Small intestine (tissue), 7 donors: ENCODE measurements at regions not wholly inside any gene's neighbourhood (a gene's known extent, or its start where the extent isn't known, plus 50 kb on each side); places are given as distances from the start of the nearest gene placed in this dataset.
"Not testable (repeated sequence)": the region's sequence is repeated elsewhere in the genome, so short reads cannot be mapped to it uniquely, and the experiment has no call there.

Experiments
- DNase-seq, 2 donors: peaks; one replicate each; pipeline versions ENCODE4 v3.0.0 to v3.0.0-alpha.2; 2013
- FAIRE-seq: peaks from 2 replicates; lab custom pipeline; 2012; peaks lifted over from hg19 to GRCh38; lab: Jason Lieb, UNC
- H3K27ac ChIP-seq, 3 donors: one replicate each; pipeline ENCODE4 v1.5.1; 2013; ENCODE audit warnings: low read length in 2 of 3, mild to moderate bottlenecking in 2 of 3, control low read depth in 1 of 3, inconsistent platforms in 1 of 3, low read depth in 1 of 3, moderate library complexity in 1 of 3
- H3K27me3 ChIP-seq, 3 donors: one replicate each; pipeline ENCODE4 v1.6.1; 2013; ENCODE audit warnings: low read length in 3 of 3, inconsistent platforms in 1 of 3; ENCODE audit not compliant: control insufficient read depth in 3 of 3, insufficient read depth in 3 of 3
- H3K36me3 ChIP-seq, 3 donors: one replicate each; pipeline ENCODE4 v1.6.1; 2013; ENCODE audit warnings: low read length in 3 of 3, inconsistent platforms in 1 of 3, low read depth in 1 of 3, mild to moderate bottlenecking in 1 of 3, moderate library complexity in 1 of 3; ENCODE audit not compliant: control insufficient read depth in 3 of 3, insufficient read depth in 2 of 3
- H3K4me1 ChIP-seq, 3 donors: one replicate each; pipeline ENCODE4 v1.6.1; 2013; ENCODE audit warnings: low read length in 2 of 3, inconsistent platforms in 1 of 3, low read depth in 1 of 3, mild to moderate bottlenecking in 1 of 3, moderate library complexity in 1 of 3; ENCODE audit not compliant: control insufficient read depth in 3 of 3, insufficient read depth in 2 of 3
- H3K4me3 ChIP-seq, 3 donors: one replicate each; pipeline ENCODE4 v1.5.1; 2013; ENCODE audit warnings: low read length in 3 of 3, control low read depth in 1 of 3, inconsistent platforms in 1 of 3, low read depth in 1 of 3, mild to moderate bottlenecking in 1 of 3, moderate library complexity in 1 of 3
- H3K9me3 ChIP-seq, 2 donors: one replicate each; pipeline ENCODE4 v1.6.1; 2013; ENCODE audit warnings: low read depth in 1 of 2, low read length in 1 of 2; ENCODE audit not compliant: control insufficient read depth in 2 of 2, insufficient read depth in 1 of 2
- WGBS, 3 donors: extraction: QIAGEN DNeasy Blood & Tissue Kit; methylation state at CpG; one replicate each; pipeline ENCODE4 v1.1.7; 2013; 5-methylcytosine and 5-hydroxymethylcytosine counted together
- donor health status: healthy with polysubstance abuse.
- donor health status: control.
- donor health status: control.
- donor health status: Bipolar disorder and iron deficiency.
- donor health status: healthy.

- Histone ChIP-seq H3K36me3 (no peaks in the 10 kb centered on the region), H3K4me3 (no peak overlapping the region), H3K4me1 (no peaks in the 10 kb centered on the region), H3K9me3 (peaks cover 0 to 7% of the 10 kb centered on the region in 2 donors), H3K27me3 (no peaks in the 10 kb centered on the region), H3K27ac (no peak overlapping the region)
- no peak for FAIRE-seq
- whole genome bisulfite sequencing, 3 donors = 83 to 94% (median 89%) methylated on average over 3 of the region's 3 CpGs
- no peak for DNase-seq
Measured at GRCh38 chr6:131471331-131471730, 101.7 kb upstream of the ARG1 start.

GRCh38 chr6:131473303-131473702 is 99.7 kb upstream of the ARG1 start:
- peak; percentile 51 for FAIRE-seq

GRCh38 chr6:131476362-131476761 is 96.7 kb upstream of the ARG1 start:
- 84 to 88% (median 88%) methylated on average over 2 of the region's 2 CpGs for WGBS, 3 donors
- DNase-seq = no peak
- H3K27me3 ChIP-seq = no peaks in the 10 kb centered on the region
- H3K4me1 ChIP-seq = peaks cover 0 to 10% (median 0%) of the 10 kb centered on the region in 3 donors
- no peaks in the 10 kb centered on the region for H3K36me3 ChIP-seq
- no peak for FAIRE-seq
- H3K4me3 ChIP-seq = no peak overlapping the region
- H3K27ac ChIP-seq = no peak overlapping the region
- H3K9me3 ChIP-seq = peaks cover 0 to 7% of the 10 kb centered on the region in 2 donors

More at GRCh38 chr6:131473303-131473702, 99.7 kb upstream of the ARG1 start:
- not testable (repeated sequence) for H3K27ac ChIP-seq, H3K27me3 ChIP-seq, H3K4me3 ChIP-seq, DNase-seq, H3K9me3 ChIP-seq, H3K36me3 ChIP-seq, H3K4me1 ChIP-seq

GRCh38 chr6:131478740-131479211 is 94.2 kb upstream of the ARG1 start:
- not testable (repeated sequence) for FAIRE-seq, H3K36me3 ChIP-seq, H3K4me3 ChIP-seq, H3K9me3 ChIP-seq, H3K27me3 ChIP-seq
- WGBS, 3 donors = 58 to 67% (median 58%) methylated on average over 5 to 6 of the region's 6 CpGs
- peak in 1 of 2 donors; percentile 66 for DNase-seq
- Histone ChIP-seq H3K4me1 (peaks cover 0 to 10% (median 0%) of the 10 kb centered on the region in 3 donors), H3K27ac (peak overlapping the region in 1 of 3 donors; percentile 65)

GRCh38 chr6:131486608-131487007 is 86.4 kb upstream of the ARG1 start:
- Histone ChIP-seq H3K4me1 (no peaks in the 10 kb centered on the region), H3K36me3 (no peaks in the 10 kb centered on the region), H3K27me3 (no peaks in the 10 kb centered on the region), H3K27ac (no peak overlapping the region), H3K9me3 (peaks cover 0 to 1% of the 10 kb centered on the region in 2 donors), H3K4me3 (no peak overlapping the region)
- DNase-seq (no peak), FAIRE-seq (no peak)
- WGBS, 3 donors = 89 to 94% (median 91%) methylated on average over 2 of the region's 2 CpGs

GRCh38 chr6:131488780-131489179 is 84.2 kb upstream of the ARG1 start:
- no peak overlapping the region for H3K4me3 ChIP-seq
- H3K27me3 ChIP-seq = no peaks in the 10 kb centered on the region
- WGBS, 3 donors = 57 to 84% (median 61%) methylated on average over 3 of the region's 3 CpGs
- H3K27ac ChIP-seq = no peak overlapping the region
- H3K36me3 ChIP-seq = no peaks in the 10 kb centered on the region
- H3K9me3 ChIP-seq = peaks cover 0 to 1% of the 10 kb centered on the region in 2 donors
- no peaks in the 10 kb centered on the region for H3K4me1 ChIP-seq
- FAIRE-seq (no peak), DNase-seq (no peak)

- 45 to 72% (median 47%) methylated on average over 3 of the region's 3 CpGs for WGBS, 3 donors
- H3K36me3 ChIP-seq = no peaks in the 10 kb centered on the region
- no peak overlapping the region for H3K27ac ChIP-seq
- peaks cover 0 to 2% of the 10 kb centered on the region in 2 donors for H3K9me3 ChIP-seq
- FAIRE-seq (no peak), DNase-seq (no peak)
- H3K4me1 ChIP-seq = no peaks in the 10 kb centered on the region
- H3K27me3 ChIP-seq = no peaks in the 10 kb centered on the region
- no peak overlapping the region for H3K4me3 ChIP-seq
Measured at GRCh38 chr6:131490441-131490840, 82.6 kb upstream of the ARG1 start.

- Histone ChIP-seq H3K4me3 (no peak overlapping the region), H3K4me1 (no peaks in the 10 kb centered on the region)
- no peak for FAIRE-seq
Measured at GRCh38 chr6:131492932-131493573, 80.0 kb upstream of the ARG1 start.

GRCh38 chr6:131504387-131504786 is 68.6 kb upstream of the ARG1 start:
- H3K9me3 ChIP-seq, DNase-seq, H3K4me3 ChIP-seq, H3K27ac ChIP-seq, H3K4me1 ChIP-seq, H3K27me3 ChIP-seq, FAIRE-seq, H3K36me3 ChIP-seq: not testable (repeated sequence)
- 79 to 84% (median 81%) methylated on average over 3 of the region's 5 CpGs for WGBS, 3 donors

More at GRCh38 chr6:131492932-131493573, 80.0 kb upstream of the ARG1 start:
- 86 to 90% (median 88%) methylated on average over 4 of the region's 4 CpGs for WGBS, 3 donors
- Histone ChIP-seq H3K27me3 (no peaks in the 10 kb centered on the region), H3K36me3 (no peaks in the 10 kb centered on the region), H3K9me3 (peaks cover 0 to 2% of the 10 kb centered on the region in 2 donors), H3K27ac (no peak overlapping the region)
- no peak for DNase-seq
